SK-N-SH (cell line): ENCODE measurements at regions not wholly inside any gene's neighbourhood (a gene's known extent, or its start where the extent isn't known, plus 50 kb on each side); places are given as distances from the start of the nearest gene placed in this dataset.

Experiments used
- CTCF ChIA-PET: fragments of 300-600, 350-600 bp; formaldehyde crosslinking; extraction: SDS; loops from one replicate; lab custom pipeline; 2021; lab: Yijun Ruan, JAX
- POLR2A ChIA-PET: fragments of 350-600 bp; sonication (Branson Sonifier 250); formaldehyde crosslinking; extraction: SDS; loops from one replicate; lab custom pipeline; 2020; ENCODE audit warnings: antibody characterized with exemption, inconsistent platforms; lab: Yijun Ruan, JAX
- DNase-seq: peaks from one replicate; pipeline ENCODE4 v3.0.0; 2012
- H2AFZ ChIP-seq: fragments of 200-600 bp; sonication (generic); 2 replicates; pipeline ENCODE4 v1.8.1; 2016; ENCODE audit warnings: antibody characterized with exemption, mild to moderate bottlenecking, low read depth
- H3F3A ChIP-seq: fragments of 200-600 bp; sonication (generic); replicated peaks from 2 replicates; pipeline ENCODE3; 2016; ENCODE audit warnings: antibody characterized with exemption, mild to moderate bottlenecking; ENCODE audit not compliant: insufficient read depth
- H3K27ac ChIP-seq, 2 experiments: fragments of 200-500 bp in 1 of 2; fragments of 200-600 bp in 1 of 2; sonication (Bioruptor generic) in 1 of 2; sonication (generic), shearing (Covaris generic) in 1 of 2; 2 replicates each; pipeline versions ENCODE4 v1.5.1 to v1.6.1; 2014 to 2016; ENCODE audit warnings: low read depth in 2 of 2, inconsistent platforms in 1 of 2, low read length in 1 of 2, mild to moderate bottlenecking in 1 of 2, mixed read lengths in 1 of 2
- H3K27me3 ChIP-seq: fragments of 200-600 bp; sonication (generic), shearing (Covaris generic); 2 replicates; pipeline ENCODE4 v1.6.1; 2016; ENCODE audit warnings: mixed run types; ENCODE audit not compliant: insufficient read depth
- H3K36me3 ChIP-seq, 2 experiments: fragments of 200-500 bp in 1 of 2; fragments of 200-600 bp in 1 of 2; sonication (Bioruptor generic) in 1 of 2; sonication (generic) in 1 of 2; replicated peaks in 1 of 2; 2 replicates each; pipeline versions ENCODE3 to v1.5.1; 2014 to 2016; ENCODE audit warnings: low read length in 1 of 2, mild to moderate bottlenecking in 1 of 2; ENCODE audit not compliant: insufficient read depth in 2 of 2, control insufficient read depth in 1 of 2
- H3K4me1 ChIP-seq, 2 experiments: fragments of 200-500 bp in 1 of 2; fragments of 200-600 bp in 1 of 2; sonication (Bioruptor generic) in 1 of 2; sonication (generic), shearing (Covaris generic) in 1 of 2; 2 replicates each; pipeline versions ENCODE4 v1.5.1 to v1.6.1; 2014 to 2016; ENCODE audit warnings: low read depth in 1 of 2, low read length in 1 of 2, mixed run types in 1 of 2; ENCODE audit not compliant: insufficient read depth in 2 of 2, control insufficient read depth in 1 of 2
- H3K4me2 ChIP-seq: fragments of 200-600 bp; sonication (generic), shearing (Covaris generic); 2 replicates; pipeline ENCODE4 v1.6.1; 2017; ENCODE audit warnings: mixed run types
- H3K4me3 ChIP-seq, 2 experiments: fragments of 200-500 bp in 1 of 2; fragments of 200-600 bp in 1 of 2; sonication (Bioruptor generic) in 1 of 2; sonication (generic), shearing (Covaris generic) in 1 of 2; 2 replicates each; pipeline versions ENCODE4 v1.5.1 to v1.8.1; 2014 to 2016; ENCODE audit warnings: low read depth in 2 of 2, inconsistent platforms in 1 of 2, low read length in 1 of 2, mild to moderate bottlenecking in 1 of 2, mixed read lengths in 1 of 2, moderate library complexity in 1 of 2
- H3K79me2 ChIP-seq: fragments of 200-600 bp; sonication (generic); 2 replicates; pipeline ENCODE4 v1.8.1; 2017; ENCODE audit warnings: mild to moderate bottlenecking; ENCODE audit not compliant: insufficient read depth
- H3K9ac ChIP-seq: fragments of 200-600 bp; sonication (generic); 2 replicates; pipeline ENCODE4 v1.6.1; 2017; ENCODE audit warnings: mixed run types
- H3K9me2 ChIP-seq: fragments of 200-600 bp; sonication (generic); 2 replicates; pipeline ENCODE4 v1.6.1; 2017; ENCODE audit warnings: mixed run types
- H3K9me3 ChIP-seq: fragments of 200-600 bp; sonication (generic); 2 replicates; pipeline ENCODE4 v1.6.1; 2017; ENCODE audit warnings: mixed run types, mild to moderate bottlenecking, moderate library complexity
- H4K20me1 ChIP-seq: fragments of 200-600 bp; sonication (generic); 2 replicates; pipeline ENCODE4 v1.6.1; 2017; ENCODE audit warnings: mild to moderate bottlenecking, mixed run types; ENCODE audit not compliant: insufficient read depth
- CHD2 ChIP-seq: fragments of 150-350 bp; IDR thresholded peaks from 2 replicates; pipeline ENCODE4 v1.6.1; 2018; ENCODE audit warnings: low read length; ENCODE audit not compliant: partially characterized antibody
- EP300 ChIP-seq, 2 experiments: IDR thresholded peaks; 2 replicates each; pipeline versions ENCODE4 v1.4.0 to v1.6.1; 2012; ENCODE audit warnings: borderline replicate concordance in 1 of 2, low read depth in 1 of 2, low read length in 1 of 2
- EZH2phosphoT487 ChIP-seq: fragments of 200-600 bp; sonication (generic); IDR thresholded peaks from 2 replicates; pipeline ENCODE4 v1.6.1; 2017; ENCODE audit warnings: low read depth, mixed run types, mild to moderate bottlenecking, antibody characterized with exemption, moderate library complexity, borderline replicate concordance
- FOXJ3 ChIP-seq: sonication (generic); formaldehyde crosslinking; IDR thresholded peaks from 2 replicates; pipeline ENCODE4 v1.5.1; 2020; ENCODE audit warnings: mild to moderate bottlenecking, missing genetic modification reagents
- GABPA ChIP-seq: IDR thresholded peaks from 2 replicates; pipeline ENCODE4 v1.4.0; 2012; ENCODE audit warnings: low read depth, mild to moderate bottlenecking
- GATA2 ChIP-seq: sonication (generic); formaldehyde crosslinking; IDR thresholded peaks from 2 replicates; pipeline ENCODE4 v1.5.0; 2020; ENCODE audit warnings: mild to moderate bottlenecking, missing genetic modification reagents
- JUND ChIP-seq: IDR thresholded peaks from 2 replicates; pipeline ENCODE4 v1.4.0; 2012
- NFIC ChIP-seq: IDR thresholded peaks from 2 replicates; pipeline ENCODE4 v1.4.0; 2012; ENCODE audit warnings: borderline replicate concordance
- NRF1 ChIP-seq: IDR thresholded peaks from 2 replicates; pipeline ENCODE4 v1.6.1; 2012; ENCODE audit warnings: low read depth, mild to moderate bottlenecking, low read length
- RAD21 ChIP-seq: IDR thresholded peaks from 2 replicates; pipeline ENCODE4 v1.6.1; 2012; ENCODE audit warnings: mild to moderate bottlenecking, low read length
- RFX5 ChIP-seq: IDR thresholded peaks from 2 replicates; pipeline ENCODE4 v1.6.1; 2012; ENCODE audit warnings: mild to moderate bottlenecking, improper control_type of control experiment, low read length
- SMC3 ChIP-seq: IDR thresholded peaks from 2 replicates; pipeline ENCODE4 v1.6.1; 2012; ENCODE audit warnings: low read depth, low read length, improper control_type of control experiment
- TCF12 ChIP-seq: IDR thresholded peaks from 2 replicates; pipeline ENCODE4 v1.4.0; 2012
- WGBS: methylation state at CpG from one replicate; pipeline ENCODE4 v1.1.6; 2017; ENCODE audit warnings: low lambda C conversion rate; 5-methylcytosine and 5-hydroxymethylcytosine counted together
- TF ChIP-seq, protein P1 (sequence below): IDR thresholded peaks from 2 replicates; pipeline ENCODE4; 2012
- TF ChIP-seq, protein P2 (sequence below): fragments of 150-350 bp; IDR thresholded peaks from 2 replicates; pipeline ENCODE4 v1.6.1; 2017; ENCODE audit warnings: antibody characterized with exemption, low read length, low read depth, borderline replicate concordance
- TF ChIP-seq, protein P3 (sequence below): IDR thresholded peaks from 2 replicates; pipeline ENCODE4 v1.4.0; 2012; ENCODE audit warnings: low read depth, borderline replicate concordance
- TF ChIP-seq, protein P4 (sequence below): fragments of 150-350 bp; IDR thresholded peaks from 2 replicates; pipeline ENCODE4 v1.6.1; 2016; ENCODE audit warnings: mild to moderate bottlenecking, low read depth, low read length

DNA sequence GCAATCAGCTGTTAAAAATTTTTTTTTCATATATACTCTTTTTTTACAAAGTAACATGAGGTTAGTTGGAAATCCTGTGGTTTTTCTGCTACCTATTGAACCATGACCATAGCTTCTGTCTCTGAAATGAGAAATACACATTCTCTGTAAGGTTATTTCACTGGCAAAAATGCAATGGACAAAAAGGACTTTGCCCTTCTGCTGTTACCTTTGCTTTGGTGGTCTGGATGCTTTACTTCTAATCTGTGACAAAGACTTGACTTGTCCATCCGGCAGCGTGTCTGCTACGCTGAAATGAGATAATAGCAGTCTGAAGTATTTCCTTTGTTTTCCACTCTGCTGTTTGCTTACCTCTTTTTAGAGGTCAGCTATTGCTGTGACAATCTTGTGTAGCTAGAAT is 412.8 kb downstream of the SLITRK6 start:
- no peaks in the 10 kb centered on the region for H3F3A ChIP-seq
- H4K20me1 ChIP-seq: no peaks in the 10 kb centered on the region
- H2AFZ ChIP-seq: peak overlapping the region; percentile 48; the same call in 1 of the 2 replicates
- no peaks in the 10 kb centered on the region for H3K27me3 ChIP-seq
- H3K4me3 ChIP-seq: no peak overlapping the region
- WGBS: 24% methylated on average over 3 of the region's 3 CpGs
- no peaks in the 10 kb centered on the region for H3K9me3 ChIP-seq
- no peak for TF ChIP-seq NRF1
- TF ChIP-seq RFX5: no peak
- TF ChIP-seq, protein P1, sequence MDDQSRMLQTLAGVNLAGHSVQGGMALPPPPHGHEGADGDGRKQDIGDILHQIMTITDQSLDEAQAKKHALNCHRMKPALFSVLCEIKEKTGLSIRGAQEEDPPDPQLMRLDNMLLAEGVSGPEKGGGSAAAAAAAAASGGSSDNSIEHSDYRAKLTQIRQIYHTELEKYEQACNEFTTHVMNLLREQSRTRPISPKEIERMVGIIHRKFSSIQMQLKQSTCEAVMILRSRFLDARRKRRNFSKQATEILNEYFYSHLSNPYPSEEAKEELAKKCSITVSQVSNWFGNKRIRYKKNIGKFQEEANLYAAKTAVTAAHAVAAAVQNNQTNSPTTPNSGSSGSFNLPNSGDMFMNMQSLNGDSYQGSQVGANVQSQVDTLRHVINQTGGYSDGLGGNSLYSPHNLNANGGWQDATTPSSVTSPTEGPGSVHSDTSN: no peak
- TF ChIP-seq NFIC: no peak
- TF ChIP-seq, protein P2, sequence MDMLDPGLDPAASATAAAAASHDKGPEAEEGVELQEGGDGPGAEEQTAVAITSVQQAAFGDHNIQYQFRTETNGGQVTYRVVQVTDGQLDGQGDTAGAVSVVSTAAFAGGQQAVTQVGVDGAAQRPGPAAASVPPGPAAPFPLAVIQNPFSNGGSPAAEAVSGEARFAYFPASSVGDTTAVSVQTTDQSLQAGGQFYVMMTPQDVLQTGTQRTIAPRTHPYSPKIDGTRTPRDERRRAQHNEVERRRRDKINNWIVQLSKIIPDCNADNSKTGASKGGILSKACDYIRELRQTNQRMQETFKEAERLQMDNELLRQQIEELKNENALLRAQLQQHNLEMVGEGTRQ: no peak
- TF ChIP-seq RAD21: no peak
- TF ChIP-seq TCF12: no peak
- no peak for TF ChIP-seq SMC3
- no peak for TF ChIP-seq CHD2
- TF ChIP-seq GATA2 (CRISPR knock-in tag): no peak
- no peak for TF ChIP-seq EZH2phosphoT487
- TF ChIP-seq, protein P3, sequence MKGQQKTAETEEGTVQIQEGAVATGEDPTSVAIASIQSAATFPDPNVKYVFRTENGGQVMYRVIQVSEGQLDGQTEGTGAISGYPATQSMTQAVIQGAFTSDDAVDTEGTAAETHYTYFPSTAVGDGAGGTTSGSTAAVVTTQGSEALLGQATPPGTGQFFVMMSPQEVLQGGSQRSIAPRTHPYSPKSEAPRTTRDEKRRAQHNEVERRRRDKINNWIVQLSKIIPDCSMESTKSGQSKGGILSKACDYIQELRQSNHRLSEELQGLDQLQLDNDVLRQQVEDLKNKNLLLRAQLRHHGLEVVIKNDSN: no peak
- TF ChIP-seq EP300 (IDR thresholded peaks at IDR 0.05; ENCODE audit: borderline replicate concordance in 1 of 2, low read depth in 1 of 2, low read length in 1 of 2): no peak
- TF ChIP-seq, protein P4, sequence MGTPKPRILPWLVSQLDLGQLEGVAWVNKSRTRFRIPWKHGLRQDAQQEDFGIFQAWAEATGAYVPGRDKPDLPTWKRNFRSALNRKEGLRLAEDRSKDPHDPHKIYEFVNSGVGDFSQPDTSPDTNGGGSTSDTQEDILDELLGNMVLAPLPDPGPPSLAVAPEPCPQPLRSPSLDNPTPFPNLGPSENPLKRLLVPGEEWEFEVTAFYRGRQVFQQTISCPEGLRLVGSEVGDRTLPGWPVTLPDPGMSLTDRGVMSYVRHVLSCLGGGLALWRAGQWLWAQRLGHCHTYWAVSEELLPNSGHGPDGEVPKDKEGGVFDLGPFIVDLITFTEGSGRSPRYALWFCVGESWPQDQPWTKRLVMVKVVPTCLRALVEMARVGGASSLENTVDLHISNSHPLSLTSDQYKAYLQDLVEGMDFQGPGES: no peak
- no peak overlapping the region for H3K9ac ChIP-seq
- CTCF ChIA-PET: no interaction called here
- no peaks in the 10 kb centered on the region for H3K36me3 ChIP-seq
- peak overlapping the region; percentile 25; the same call in 1 of the 2 replicates for H3K4me2 ChIP-seq
- H3K9me2 ChIP-seq: no peaks in the 10 kb centered on the region
- H3K4me1 ChIP-seq: peaks cover 0 to 8% of the 10 kb centered on the region in 2 experiments; a peak in 1 of 4 replicates
- no peaks in the 10 kb centered on the region for H3K79me2 ChIP-seq
- peak; percentile 7 for DNase-seq
- POLR2A ChIA-PET: interaction anchor here (1.0 kb wide), 1 partner anchor 18 kb away, joined by 3 read pairs; no protein-coding TSS in a partner anchor
- peak overlapping the region in 1 of 2 experiments; percentile 95; a peak in 2 of 4 replicates for H3K27ac ChIP-seq

DNA sequence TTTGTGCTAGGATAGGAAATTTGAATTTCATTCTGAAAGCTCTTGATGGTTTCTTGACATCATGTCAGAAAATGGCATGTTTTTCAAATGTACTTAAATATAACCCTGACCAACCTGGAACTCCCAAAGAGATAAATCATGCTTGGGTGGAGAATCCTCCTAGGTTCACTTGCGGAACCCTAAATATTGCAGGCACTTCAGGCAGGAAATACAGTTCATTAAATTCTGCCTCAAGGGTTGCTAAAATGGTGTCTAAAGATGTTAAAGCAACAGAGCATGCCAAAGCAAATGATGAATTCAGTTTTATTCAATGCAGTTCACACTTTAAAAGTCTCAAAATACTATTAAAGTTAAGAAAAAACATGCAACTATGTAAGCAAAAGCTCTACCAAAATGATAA is 415.9 kb downstream of the SLITRK6 start:
- no peak overlapping the region for H3K4me2 ChIP-seq
- no peaks in the 10 kb centered on the region for H3K9me3 ChIP-seq
- POLR2A ChIA-PET: no interaction called here
- no peaks in the 10 kb centered on the region for H3K36me3 ChIP-seq
- no peak overlapping the region for H3K9ac ChIP-seq
- peak overlapping the region; percentile 33; the same call in 1 of the 2 replicates for H2AFZ ChIP-seq
- TF ChIP-seq FOXJ3 (CRISPR knock-in tag): no peak
- no peak for TF ChIP-seq JUND
- TF ChIP-seq, protein P4: no peak
- no peak for TF ChIP-seq GABPA
- H3K4me1 ChIP-seq: peaks cover 0 to 8% of the 10 kb centered on the region in 2 experiments; a peak in 1 of 4 replicates
- no peak for DNase-seq
- WGBS: 100% methylated on average over 1 of the region's 1 CpG
- CTCF ChIA-PET: no interaction called here
- H3K27me3 ChIP-seq: no peaks in the 10 kb centered on the region
- H3K4me3 ChIP-seq: no peak overlapping the region
- H4K20me1 ChIP-seq: no peaks in the 10 kb centered on the region
- H3K27ac ChIP-seq: no peak overlapping the region
- H3K79me2 ChIP-seq: no peaks in the 10 kb centered on the region
- no peaks in the 10 kb centered on the region for H3F3A ChIP-seq
- no peaks in the 10 kb centered on the region for H3K9me2 ChIP-seq
